ENCODE measurements at regions not wholly inside any gene's neighbourhood (a gene's known extent, or its start where the extent isn't known, plus 50 kb on each side); places are given as distances from the start of the nearest gene placed in this dataset.
A peak's percentile ranks its signal among the peaks of the same experiment; 100 is the strongest.
"Not testable (repeated sequence)": the region's sequence is repeated elsewhere in the genome, so short reads cannot be mapped to it uniquely, and the experiment has no call there.

- TF ChIP-seq, protein P1, sequence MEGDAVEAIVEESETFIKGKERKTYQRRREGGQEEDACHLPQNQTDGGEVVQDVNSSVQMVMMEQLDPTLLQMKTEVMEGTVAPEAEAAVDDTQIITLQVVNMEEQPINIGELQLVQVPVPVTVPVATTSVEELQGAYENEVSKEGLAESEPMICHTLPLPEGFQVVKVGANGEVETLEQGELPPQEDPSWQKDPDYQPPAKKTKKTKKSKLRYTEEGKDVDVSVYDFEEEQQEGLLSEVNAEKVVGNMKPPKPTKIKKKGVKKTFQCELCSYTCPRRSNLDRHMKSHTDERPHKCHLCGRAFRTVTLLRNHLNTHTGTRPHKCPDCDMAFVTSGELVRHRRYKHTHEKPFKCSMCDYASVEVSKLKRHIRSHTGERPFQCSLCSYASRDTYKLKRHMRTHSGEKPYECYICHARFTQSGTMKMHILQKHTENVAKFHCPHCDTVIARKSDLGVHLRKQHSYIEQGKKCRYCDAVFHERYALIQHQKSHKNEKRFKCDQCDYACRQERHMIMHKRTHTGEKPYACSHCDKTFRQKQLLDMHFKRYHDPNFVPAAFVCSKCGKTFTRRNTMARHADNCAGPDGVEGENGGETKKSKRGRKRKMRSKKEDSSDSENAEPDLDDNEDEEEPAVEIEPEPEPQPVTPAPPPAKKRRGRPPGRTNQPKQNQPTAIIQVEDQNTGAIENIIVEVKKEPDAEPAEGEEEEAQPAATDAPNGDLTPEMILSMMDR (IDR thresholded peaks at IDR 0.05; ENCODE audit: low read depth, low read length): no peak
- DNase-seq (ENCODE audit: low read depth in 2 of 2): no peak
- H3K4me3 ChIP-seq (replicated peaks in 1 of 2; ENCODE audit: low read depth in 2 of 2, low read length in 2 of 2): no peak overlapping the region
These were observed 112.0 kb upstream of the PRKCQ start for GRCh38 chr10:6692103-6692502.

- DNase-seq (ENCODE audit: low read depth in 2 of 2): no peak
- TF ChIP-seq, protein P1 (IDR thresholded peaks at IDR 0.05; ENCODE audit: low read depth, low read length): no peak
- no peak overlapping the region for H3K4me3 ChIP-seq (replicated peaks in 1 of 2; ENCODE audit: low read depth in 2 of 2, low read length in 2 of 2)
These were observed 109.0 kb upstream of the PRKCQ start for GRCh38 chr10:6689036-6689435.

GRCh38 chr10:6680735-6681134 is 100.7 kb upstream of the PRKCQ start:
- DNase-seq (ENCODE audit: low read depth in 2 of 2): no peak
- H3K4me3 ChIP-seq (replicated peaks in 1 of 2; ENCODE audit: low read depth in 2 of 2, low read length in 2 of 2): no peak overlapping the region
- TF ChIP-seq, protein P1 (IDR thresholded peaks at IDR 0.05; ENCODE audit: low read depth, low read length): no peak

DNA sequence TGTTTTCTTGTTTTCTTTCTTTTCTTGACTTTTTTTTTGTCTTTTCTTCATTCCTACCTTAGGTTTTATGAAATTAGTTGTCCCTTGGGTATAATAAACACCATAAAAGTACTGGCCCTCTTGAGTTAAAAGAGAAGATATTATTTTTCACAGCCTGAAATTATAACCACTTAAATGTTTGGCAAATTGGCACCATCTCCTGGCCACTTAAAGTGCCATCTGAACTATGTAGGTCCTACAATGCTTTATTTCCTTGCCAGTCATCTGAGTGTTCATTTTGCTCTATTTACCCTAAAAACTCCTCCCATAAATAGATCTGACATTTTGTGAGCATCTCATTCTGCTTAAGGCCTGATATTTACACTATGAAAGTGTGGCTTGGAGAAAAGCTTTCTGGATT is 98.9 kb upstream of the PRKCQ start:
- no peak for DNase-seq (ENCODE audit: low read depth in 2 of 2)
- TF ChIP-seq, protein P1 (IDR thresholded peaks at IDR 0.05; ENCODE audit: low read depth, low read length): no peak
- no peak overlapping the region for H3K4me3 ChIP-seq (replicated peaks in 1 of 2; ENCODE audit: low read depth in 2 of 2, low read length in 2 of 2)

- DNase-seq (ENCODE audit: low read depth in 2 of 2): peak; percentile 49 to 58
- TF ChIP-seq, protein P1 (IDR thresholded peaks at IDR 0.05; ENCODE audit: low read depth, low read length): peak; percentile 63
- H3K4me3 ChIP-seq (replicated peaks in 1 of 2; ENCODE audit: low read depth in 2 of 2, low read length in 2 of 2): no peak overlapping the region
These were observed 98.2 kb upstream of the PRKCQ start for GRCh38 chr10:6678211-6678803.

GRCh38 chr10:6677129-6677528 is 97.1 kb upstream of the PRKCQ start:
- DNase-seq (ENCODE audit: low read depth in 2 of 2); H3K4me3 ChIP-seq (replicated peaks in 1 of 2; ENCODE audit: low read depth in 2 of 2, low read length in 2 of 2): not testable (repeated sequence)

DNA sequence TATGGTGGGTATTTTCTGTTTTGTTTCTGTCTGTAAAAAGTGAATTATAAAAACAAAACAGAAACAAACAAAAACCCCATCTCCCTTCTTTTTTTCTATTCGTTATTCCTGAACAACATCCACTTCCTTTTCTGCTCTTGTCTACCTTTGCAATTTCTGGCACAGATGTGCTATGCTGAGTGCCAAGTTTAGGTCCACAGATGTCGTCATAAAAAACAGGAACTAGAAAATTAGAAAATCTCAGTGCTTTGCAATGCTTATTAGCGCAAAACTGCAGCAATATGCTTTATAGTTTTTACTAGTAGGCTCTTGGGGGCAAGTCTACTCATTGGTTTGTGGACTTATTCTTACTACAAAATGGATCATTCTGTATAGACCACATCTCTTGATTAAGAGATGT is 94.2 kb upstream of the PRKCQ start:
- no peak for DNase-seq (ENCODE audit: low read depth in 2 of 2)
- no peak overlapping the region for H3K4me3 ChIP-seq (replicated peaks in 1 of 2; ENCODE audit: low read depth in 2 of 2, low read length in 2 of 2)
- TF ChIP-seq, protein P1 (IDR thresholded peaks at IDR 0.05; ENCODE audit: low read depth, low read length): no peak

Measured in cardiac fibroblast (primary cell).